GM23338 (cell line): ENCODE measurements at regions not wholly inside any gene's neighbourhood (a gene's known extent, or its start where the extent isn't known, plus 50 kb on each side); places are given as distances from the start of the nearest gene placed in this dataset.

ENCODE experiments used
- CREB1 ChIP-seq: fragments of 250-450 bp; sonication (Bioruptor Pico); IDR thresholded peaks from 2 replicates; pipeline ENCODE4 v1.5.0; 2020; ENCODE audit warnings: low read depth, mild to moderate bottlenecking, moderate library complexity
- CTCF ChIP-seq, 2 experiments: fragments of 200-600 bp in 1 of 2; sonication (generic) in 1 of 2; conservative IDR thresholded peaks; 2 replicates each; pipeline versions ENCODE4 v1.5.1 to v1.6.1; 2016 to 2017; ENCODE audit warnings: antibody characterized with exemption in 2 of 2, low read depth in 2 of 2, mild to moderate bottlenecking in 2 of 2, moderate library complexity in 1 of 2
- EZH2 ChIP-seq: fragments of 200-600 bp; sonication (generic); IDR thresholded peaks from one replicate; pipeline ENCODE4 v1.8.0; 2017; ENCODE audit warnings: antibody characterized with exemption, mild to moderate bottlenecking, low read depth; ENCODE audit not compliant: unreplicated experiment
- EZH2phosphoT487 ChIP-seq: fragments of 200-600 bp; sonication (generic); IDR thresholded peaks from one replicate; pipeline ENCODE4 v1.8.1; 2018; ENCODE audit warnings: antibody characterized with exemption; ENCODE audit not compliant: unreplicated experiment
- JUNB ChIP-seq: IDR thresholded peaks from one replicate; pipeline ENCODE4 v1.6.1; 2016; ENCODE audit warnings: antibody characterized with exemption; ENCODE audit not compliant: unreplicated experiment
- NANOG ChIP-seq: IDR thresholded peaks from 2 replicates; pipeline ENCODE4 v1.6.1; 2016; ENCODE audit warnings: antibody characterized with exemption, borderline replicate concordance
- POLR2AphosphoS5 ChIP-seq: IDR thresholded peaks from 2 replicates; pipeline ENCODE4 v1.6.1; 2016; ENCODE audit warnings: antibody characterized with exemption, low read depth
- REST ChIP-seq: IDR thresholded peaks from one replicate; pipeline ENCODE4 v1.6.1; 2018; ENCODE audit warnings: antibody characterized with exemption; ENCODE audit not compliant: unreplicated experiment
- ZNF114 ChIP-seq: fragments of 250-450 bp; sonication (Bioruptor Pico); IDR thresholded peaks from 2 replicates; pipeline ENCODE4 v1.5.0; 2020; ENCODE audit warnings: mild to moderate bottlenecking, moderate library complexity

GRCh38 chr6:40227735-40228134 lies 293.5 kb upstream of the MOCS1 start:
- no peak for TF ChIP-seq CTCF (conservative IDR thresholded peaks at IDR 0.05; ENCODE audit: low read depth in 2 of 2)
- no peak for TF ChIP-seq EZH2
- no peak for TF ChIP-seq POLR2AphosphoS5
- no peak for TF ChIP-seq CREB1 (CRISPR knock-in tag)
- no peak for TF ChIP-seq JUNB
- TF ChIP-seq REST, result no peak
- TF ChIP-seq EZH2phosphoT487, result no peak
- no peak for TF ChIP-seq ZNF114 (CRISPR knock-in tag)
- no peak for TF ChIP-seq NANOG
